ENCODE measurements at regions not wholly inside any gene's neighbourhood (a gene's known extent, or its start where the extent isn't known, plus 50 kb on each side); places are given as distances from the start of the nearest gene placed in this dataset.

- ChIA-PET POLR2A (ENCODE audit: partially characterized antibody) (interaction anchor here (1.2 kb wide), 1 partner anchor 10 kb away, joined by 7 read pairs; no protein-coding TSS in a partner anchor), CTCF (ENCODE audit: partially characterized antibody) (interaction anchor here (0.6 to 0.9 kb wide), 3 partner anchors 8 to 115 kb away, joined by 3 to 4 read pairs (median 3); no protein-coding TSS in a partner anchor)
- no peak overlapping the region for H2BK12ac ChIP-seq (ENCODE audit: low read depth, low read length)
- no peak overlapping the region for H4K8ac ChIP-seq (ENCODE audit: extremely low read depth, insufficient read depth, low read length)
- FAIRE-seq = no peak
- peaks cover 0 to 88% of the 10 kb centered on the region in 2 experiments; a peak in 3 of 4 replicates for H3K79me2 ChIP-seq (ENCODE audit: control insufficient read depth in 1 of 2, insufficient read depth in 2 of 2, low read length in 2 of 2)
- peaks cover 5 to 13% of the 10 kb centered on the region in 2 experiments for H4K20me1 ChIP-seq (replicated peaks in 1 of 2; ENCODE audit: control insufficient read depth in 1 of 2, insufficient read depth in 2 of 2, low read length in 2 of 2)
- no peak overlapping the region for H3K4ac ChIP-seq (replicated peaks; ENCODE audit: insufficient read length, low read depth, low read length)
- H2BK5ac ChIP-seq (ENCODE audit: low read depth, low read length) = no peak overlapping the region
- no peak overlapping the region for H3K9ac ChIP-seq (replicated peaks in 1 of 4; ENCODE audit: extremely low read depth in 1 of 4, low read depth in 3 of 4, low read length in 3 of 4)
- H3K4me1 ChIP-seq (replicated peaks in 1 of 4; ENCODE audit: control insufficient read depth in 3 of 4, insufficient read depth in 4 of 4, low read length in 3 of 4) = peaks cover 8 to 16% (median 13%) of the 10 kb centered on the region in 4 experiments
- H2BK15ac ChIP-seq (ENCODE audit: low read length) = no peak overlapping the region
- no peak overlapping the region for H2AFZ ChIP-seq (ENCODE audit: low read length)
- H3K4me2 ChIP-seq (ENCODE audit: insufficient read depth in 1 of 2, low read depth in 2 of 2, low read length in 2 of 2) = no peak overlapping the region
- H3K36me3 ChIP-seq (ENCODE audit: control insufficient read depth in 2 of 4, insufficient read depth in 4 of 4, low read length in 3 of 4) = no peaks in the 10 kb centered on the region
- H3K27ac ChIP-seq (ENCODE audit: low read depth, low read length) = no peak overlapping the region
- no peaks in the 10 kb centered on the region for H3K9me3 ChIP-seq (ENCODE audit: insufficient read depth in 2 of 2, low read depth in 1 of 2, low read length in 1 of 2)
- no peak overlapping the region for H3K56ac ChIP-seq (replicated peaks; ENCODE audit: insufficient read length, low read depth, low read length)
- H4K91ac ChIP-seq (replicated peaks; ENCODE audit: insufficient read length, low read length) = no peak overlapping the region
- TF ChIP-seq EP300 (IDR thresholded peaks at IDR 0.05; ENCODE audit: borderline replicate concordance in 1 of 2, low read depth in 2 of 2, low read length in 2 of 2) (no peak), CHD2 (IDR thresholded peaks at IDR 0.05; ENCODE audit: low read length) (no peak), CEBPB (IDR thresholded peaks at IDR 0.05; ENCODE audit: low read depth, low read length) (no peak), TAF1 (IDR thresholded peaks at IDR 0.05; ENCODE audit: low read depth, low read length) (no peak), EZH2 (IDR thresholded peaks at IDR 0.05; ENCODE audit: low read depth, low read length, severe bottlenecking) (no peak), JUND (IDR thresholded peaks at IDR 0.05; ENCODE audit: low read length) (no peak), ZNF274 (IDR thresholded peaks at IDR 0.05; ENCODE audit: borderline replicate concordance, extremely low read depth, low read length) (no peak), YY1 (IDR thresholded peaks at IDR 0.05; ENCODE audit: low read depth, low read length) (no peak), RAD21 (IDR thresholded peaks at IDR 0.05 in 1 of 2, conservative IDR thresholded peaks at IDR 0.05 in 1 of 2; ENCODE audit: low read depth in 2 of 2, low read length in 2 of 2) (no peak)
- no peak overlapping the region for H3K23ac ChIP-seq (ENCODE audit: insufficient read length)
- H4K5ac ChIP-seq (ENCODE audit: insufficient read length, low read depth, low read length) = no peak overlapping the region
- H3K27me3 ChIP-seq (replicated peaks in 1 of 4; ENCODE audit: control insufficient read depth in 3 of 4, extremely low read depth in 1 of 4, insufficient read depth in 3 of 4, low read length in 3 of 4) = no peaks in the 10 kb centered on the region
- no peak overlapping the region for H3K18ac ChIP-seq (ENCODE audit: extremely low read depth, low read length)
- DNase-seq (ENCODE audit: low read depth in 1 of 2, low spot score in 2 of 2) = no peak
- peaks cover 18% of the 10 kb centered on the region for H3K79me1 ChIP-seq (ENCODE audit: low read depth, low read length)
- WGBS, 2 experiments (ENCODE audit: extremely low coverage in 1 of 2, insufficient coverage in 1 of 2, insufficient read length in 1 of 2, insufficient replicate concordance in 2 of 2, low coverage in 1 of 2, low lambda C conversion rate in 2 of 2, missing lambda C conversion rate in 1 of 2) = 96% methylated on average over 7 of the region's 7 CpGs; no CpG with 5 or more reads in 1 of the 2 experiments
- H2AK5ac ChIP-seq (ENCODE audit: low read depth, low read length) = no peak overlapping the region
- H2BK120ac ChIP-seq (replicated peaks; ENCODE audit: low read depth, low read length) = no peak overlapping the region
- H3K14ac ChIP-seq (ENCODE audit: insufficient read length) = no peak overlapping the region
- no peak overlapping the region for H2BK20ac ChIP-seq (ENCODE audit: low read length)
- H3K23me2 ChIP-seq (ENCODE audit: low read depth, low read length) = no peaks in the 10 kb centered on the region
- no peak overlapping the region for H3K4me3 ChIP-seq (ENCODE audit: extremely low read depth in 1 of 4, insufficient read depth in 2 of 4, low read depth in 3 of 4, low read length in 4 of 4)
These were observed 51.3 kb downstream of the TET3 start for GRCh38 chr2:74036010-74036409.
